Progenitor cell of endocrine pancreas (in vitro differentiated cells): ENCODE measurements at regions not wholly inside any gene's neighbourhood (a gene's known extent, or its start where the extent isn't known, plus 50 kb on each side); places are given as distances from the start of the nearest gene placed in this dataset.

Experiments used
- DNase-seq: peaks from one replicate; pipeline ENCODE4 v3.0.0; 2021; ENCODE audit warnings: low spot score; ENCODE audit not compliant: unreplicated experiment
- H3K27ac Mint-ChIP-seq: 2 replicates; pipeline ENCODE4 v1.8.0; 2021; ENCODE audit warnings: mild to moderate bottlenecking, moderate library complexity, mixed read lengths
- H3K27me3 Mint-ChIP-seq: 2 replicates; pipeline ENCODE4 v1.8.0; 2021; ENCODE audit warnings: mixed read lengths
- H3K36me3 Mint-ChIP-seq: 2 replicates; pipeline ENCODE4 v1.8.0; 2022; ENCODE audit warnings: mixed read lengths; ENCODE audit not compliant: insufficient read depth
- H3K4me1 Mint-ChIP-seq: 2 replicates; pipeline ENCODE4 v1.8.0; 2021; ENCODE audit warnings: low read depth, mixed read lengths
- H3K4me3 Mint-ChIP-seq: 2 replicates; pipeline ENCODE4 v1.8.0; 2021; ENCODE audit warnings: low read depth, mild to moderate bottlenecking, moderate library complexity, mixed read lengths
- H3K9me3 Mint-ChIP-seq: 2 replicates; pipeline ENCODE4 v1.8.0; 2021; ENCODE audit warnings: low read depth, mixed read lengths
- CTCF ChIP-seq: fragments of 200-600 bp; sonication (generic); IDR thresholded peaks from one replicate; pipeline ENCODE4 v1.5.0; 2021; ENCODE audit warnings: antibody characterized with exemption, mild to moderate bottlenecking; ENCODE audit not compliant: unreplicated experiment

GRCh38 chr15:58273104-58273503 lies 134.9 kb downstream of the AQP9 start:
- Mint-ChIP-seq H3K9me3 (peaks cover 7% of the 10 kb centered on the region), H3K36me3 (peaks cover 3% of the 10 kb centered on the region), H3K4me1 (peaks cover 10% of the 10 kb centered on the region), H3K27ac (no peak overlapping the region), H3K4me3 (no peak overlapping the region), H3K27me3 (no peaks in the 10 kb centered on the region)
- DNase-seq = no peak
- no peak for TF ChIP-seq CTCF

DNA sequence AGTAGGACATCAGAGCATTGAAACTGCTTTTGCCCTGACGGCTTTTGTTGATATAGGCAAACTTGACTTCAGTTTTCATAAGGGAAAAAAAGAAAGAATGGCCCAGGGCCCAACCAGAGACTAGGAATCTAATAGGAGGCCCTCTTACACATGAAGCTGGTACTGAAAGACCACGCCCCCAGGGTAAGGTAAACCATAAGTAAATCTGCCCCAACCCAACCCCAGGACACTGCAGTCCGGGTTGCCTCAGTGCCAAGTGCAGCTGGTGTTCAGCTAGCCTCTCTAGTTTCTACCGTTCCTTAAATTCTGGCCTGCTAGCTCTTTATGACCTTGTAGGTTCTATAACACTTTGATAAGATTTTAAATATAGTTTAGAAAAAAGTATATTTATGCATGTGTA lies 136.7 kb downstream of the AQP9 start:
- Mint-ChIP-seq H3K36me3 (peaks cover 3% of the 10 kb centered on the region), H3K27ac (no peak overlapping the region), H3K27me3 (no peaks in the 10 kb centered on the region), H3K4me1 (peaks cover 21% of the 10 kb centered on the region), H3K9me3 (peaks cover 7% of the 10 kb centered on the region), H3K4me3 (no peak overlapping the region)
- TF ChIP-seq CTCF = no peak
- no peak for DNase-seq

- peaks cover 7% of the 10 kb centered on the region for H3K9me3 Mint-ChIP-seq
- no peak for DNase-seq
- no peak for TF ChIP-seq CTCF
- no peaks in the 10 kb centered on the region for H3K27me3 Mint-ChIP-seq
- peaks cover 3% of the 10 kb centered on the region for H3K36me3 Mint-ChIP-seq
- H3K4me1 Mint-ChIP-seq = peaks cover 24% of the 10 kb centered on the region
- H3K27ac Mint-ChIP-seq = no peak overlapping the region
- no peak overlapping the region for H3K4me3 Mint-ChIP-seq
Observed at GRCh38 chr15:58275785-58276184, 137.6 kb downstream of the AQP9 start.

GRCh38 chr15:58276924-58277323 lies 138.7 kb downstream of the AQP9 start:
- Mint-ChIP-seq H3K4me3 (no peak overlapping the region), H3K27ac (no peak overlapping the region), H3K27me3 (no peaks in the 10 kb centered on the region), H3K4me1 (peaks cover 28% of the 10 kb centered on the region), H3K9me3 (no peaks in the 10 kb centered on the region), H3K36me3 (no peaks in the 10 kb centered on the region)
- DNase-seq = no peak
- TF ChIP-seq CTCF = no peak

DNA sequence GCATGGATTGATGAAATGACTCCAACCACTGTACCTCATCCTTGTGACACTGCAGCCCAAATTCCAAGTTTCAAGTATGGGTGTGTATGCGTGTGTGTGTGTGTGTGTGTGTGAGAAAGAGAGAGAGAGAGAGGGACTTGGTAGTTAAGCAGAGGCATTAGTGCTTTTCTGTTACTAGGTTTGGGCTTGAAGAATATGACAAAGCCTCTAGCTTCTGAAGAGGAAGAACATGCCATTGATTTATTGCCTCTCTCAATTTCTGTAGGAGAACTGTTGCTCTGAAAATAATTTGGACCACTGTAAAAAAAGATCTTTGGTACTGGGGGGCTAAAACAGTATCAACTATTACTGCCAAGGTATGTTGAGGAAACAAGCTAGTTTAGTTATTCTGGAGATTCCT lies 139.2 kb downstream of the AQP9 start:
- peaks cover 32% of the 10 kb centered on the region for H3K4me1 Mint-ChIP-seq
- H3K9me3 Mint-ChIP-seq = no peaks in the 10 kb centered on the region
- no peak for DNase-seq
- no peaks in the 10 kb centered on the region for H3K36me3 Mint-ChIP-seq
- no peak overlapping the region for H3K4me3 Mint-ChIP-seq
- TF ChIP-seq CTCF = no peak
- H3K27me3 Mint-ChIP-seq = no peaks in the 10 kb centered on the region
- no peak overlapping the region for H3K27ac Mint-ChIP-seq
